Parathyroid adenoma (tissue), 2 donors: ENCODE measurements at regions not wholly inside any gene's neighbourhood (a gene's known extent, or its start where the extent isn't known, plus 50 kb on each side); places are given as distances from the start of the nearest gene placed in this dataset.

Experiments used
- H2AFZ ChIP-seq: fragments of 300-600 bp; sonication (generic); one replicate; pipeline ENCODE4 v1.7.0; 2017; ENCODE audit warnings: antibody characterized with exemption, mild to moderate bottlenecking
- H3K27ac ChIP-seq: fragments of 300-600 bp; sonication (generic); one replicate; pipeline ENCODE4 v1.7.0; 2017
- H3K27me3 ChIP-seq: fragments of 300-600 bp; sonication (generic); one replicate; pipeline ENCODE4 v1.7.0; 2017; ENCODE audit warnings: low read length; ENCODE audit not compliant: control insufficient read depth, insufficient read depth
- H3K36me3 ChIP-seq: fragments of 300-600 bp; sonication (generic); one replicate; pipeline ENCODE4 v1.7.0; 2017; ENCODE audit warnings: low read length; ENCODE audit not compliant: control insufficient read depth, insufficient read depth
- H3K4me1 ChIP-seq: fragments of 300-600 bp; sonication (generic); one replicate; pipeline ENCODE4 v1.7.0; 2017; ENCODE audit warnings: control low read depth
- H3K4me2 ChIP-seq: fragments of 300-600 bp; sonication (generic); one replicate; pipeline ENCODE4 v1.7.0; 2017; ENCODE audit warnings: low read length
- H3K4me3 ChIP-seq: fragments of 300-600 bp; sonication (generic); one replicate; pipeline ENCODE4 v1.7.0; 2017; ENCODE audit warnings: low read depth, low read length
- H3K79me2 ChIP-seq: fragments of 300-600 bp; sonication (generic); one replicate; pipeline ENCODE4 v1.7.0; 2017; ENCODE audit warnings: control low read depth
- H3K9ac ChIP-seq: fragments of 300-600 bp; sonication (generic); one replicate; pipeline ENCODE4 v1.7.0; 2017; ENCODE audit warnings: mild to moderate bottlenecking
- H3K9me3 ChIP-seq: fragments of 300-600 bp; sonication (generic); one replicate; pipeline ENCODE4 v1.7.0; 2017; ENCODE audit warnings: low read length; ENCODE audit not compliant: control insufficient read depth
- CTCF ChIP-seq: fragments of 300-600 bp; sonication (generic); IDR thresholded peaks from one replicate; pipeline ENCODE4 v1.7.0; 2017; ENCODE audit warnings: antibody characterized with exemption, mild to moderate bottlenecking
- donor health status: primary hyperparathyroidism.

GRCh38 chr7:20980668-20981264 is 194.1 kb upstream of the SP8 start:
- H3K9me3 ChIP-seq, result no peaks in the 10 kb centered on the region
- H2AFZ ChIP-seq, result no peak overlapping the region
- no peak overlapping the region for H3K4me2 ChIP-seq
- no peak for TF ChIP-seq CTCF
- H3K27ac ChIP-seq, result no peak overlapping the region
- H3K4me1 ChIP-seq, result no peaks in the 10 kb centered on the region
- H3K4me3 ChIP-seq, result no peak overlapping the region
- no peak overlapping the region for H3K9ac ChIP-seq
- H3K27me3 ChIP-seq, result no peaks in the 10 kb centered on the region
- H3K79me2 ChIP-seq, result no peaks in the 10 kb centered on the region
- H3K36me3 ChIP-seq, result no peaks in the 10 kb centered on the region

GRCh38 chr7:20988340-20988739 is 201.7 kb upstream of the SP8 start:
- no peak overlapping the region for H3K4me2 ChIP-seq

GRCh38 chr7:20991544-20991943 is 204.9 kb upstream of the SP8 start:
- Histone ChIP-seq H3K36me3 (no peaks in the 10 kb centered on the region), H3K4me1 (no peaks in the 10 kb centered on the region), H3K79me2 (no peaks in the 10 kb centered on the region), H3K9me3 (no peaks in the 10 kb centered on the region), H2AFZ (no peak overlapping the region), H3K4me2 (no peak overlapping the region), H3K27me3 (no peaks in the 10 kb centered on the region), H3K9ac (no peak overlapping the region), H3K4me3 (no peak overlapping the region), H3K27ac (no peak overlapping the region)
- TF ChIP-seq CTCF, result no peak

More at GRCh38 chr7:20988340-20988739, 201.7 kb upstream of the SP8 start:
- no peak for TF ChIP-seq CTCF
- Histone ChIP-seq H3K27ac (no peak overlapping the region), H3K27me3 (no peaks in the 10 kb centered on the region), H3K79me2 (no peaks in the 10 kb centered on the region), H3K36me3 (no peaks in the 10 kb centered on the region), H3K9me3 (no peaks in the 10 kb centered on the region), H3K9ac (no peak overlapping the region), H3K4me3 (no peak overlapping the region), H2AFZ (no peak overlapping the region), H3K4me1 (no peaks in the 10 kb centered on the region)

GRCh38 chr7:20993693-20994092 is 207.0 kb upstream of the SP8 start:
- H3K36me3 ChIP-seq, result no peaks in the 10 kb centered on the region
- H3K9ac ChIP-seq, result no peak overlapping the region
- H3K27ac ChIP-seq, result no peak overlapping the region
- no peaks in the 10 kb centered on the region for H3K4me1 ChIP-seq
- H2AFZ ChIP-seq, result no peak overlapping the region
- H3K27me3 ChIP-seq, result no peaks in the 10 kb centered on the region
- H3K79me2 ChIP-seq, result no peaks in the 10 kb centered on the region
- no peak overlapping the region for H3K4me3 ChIP-seq
- no peak for TF ChIP-seq CTCF
- no peaks in the 10 kb centered on the region for H3K9me3 ChIP-seq
- no peak overlapping the region for H3K4me2 ChIP-seq

GRCh38 chr7:20998309-20998708 is 211.6 kb upstream of the SP8 start:
- no peak overlapping the region for H2AFZ ChIP-seq
- no peak for TF ChIP-seq CTCF
- no peaks in the 10 kb centered on the region for H3K27me3 ChIP-seq
- H3K4me2 ChIP-seq, result no peak overlapping the region
- H3K9ac ChIP-seq, result no peak overlapping the region
- no peaks in the 10 kb centered on the region for H3K9me3 ChIP-seq
- H3K36me3 ChIP-seq, result no peaks in the 10 kb centered on the region
- no peaks in the 10 kb centered on the region for H3K4me1 ChIP-seq
- no peak overlapping the region for H3K27ac ChIP-seq
- H3K4me3 ChIP-seq, result no peak overlapping the region
- H3K79me2 ChIP-seq, result no peaks in the 10 kb centered on the region
